Astrocyte (in vitro differentiated cells and primary cell): ENCODE measurements at regions not wholly inside any gene's neighbourhood (a gene's known extent, or its start where the extent isn't known, plus 50 kb on each side); places are given as distances from the start of the nearest gene placed in this dataset.

Source experiments
- EZH2 ChIP-seq: IDR thresholded peaks from 2 replicates; pipeline ENCODE4 v1.6.1; 2012; ENCODE audit warnings: mild to moderate bottlenecking, low read length, inconsistent platforms; ENCODE audit not compliant: insufficient read depth
- TF ChIP-seq, protein P1 (sequence below): IDR thresholded peaks from 2 replicates; pipeline ENCODE4 v1.5.1; 2011; ENCODE audit warnings: low read depth, mild to moderate bottlenecking, inconsistent platforms, low read length, moderate library complexity; ENCODE audit not compliant: insufficient read depth

DNA sequence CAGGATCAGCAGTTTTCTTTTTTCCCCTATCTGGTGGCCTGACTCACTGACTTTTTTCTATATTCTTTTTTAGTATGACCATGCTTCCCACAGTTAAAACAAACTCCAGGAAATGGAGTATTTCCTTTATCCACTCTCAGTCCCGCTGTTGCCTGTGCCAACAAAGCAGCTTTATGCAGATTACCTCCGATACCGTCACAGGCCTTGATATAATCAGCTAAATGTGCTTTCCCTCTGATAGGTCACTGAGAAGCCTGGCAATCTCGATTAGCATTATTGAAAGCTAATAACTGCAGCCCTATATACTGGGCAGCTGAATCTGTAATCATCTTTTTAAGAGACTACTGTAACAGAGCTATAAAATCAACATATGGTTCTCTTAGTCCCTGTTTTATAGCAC is 243.6 kb downstream of the KIF21A start:
- no peak for TF ChIP-seq EZH2
- TF ChIP-seq, protein P1, sequence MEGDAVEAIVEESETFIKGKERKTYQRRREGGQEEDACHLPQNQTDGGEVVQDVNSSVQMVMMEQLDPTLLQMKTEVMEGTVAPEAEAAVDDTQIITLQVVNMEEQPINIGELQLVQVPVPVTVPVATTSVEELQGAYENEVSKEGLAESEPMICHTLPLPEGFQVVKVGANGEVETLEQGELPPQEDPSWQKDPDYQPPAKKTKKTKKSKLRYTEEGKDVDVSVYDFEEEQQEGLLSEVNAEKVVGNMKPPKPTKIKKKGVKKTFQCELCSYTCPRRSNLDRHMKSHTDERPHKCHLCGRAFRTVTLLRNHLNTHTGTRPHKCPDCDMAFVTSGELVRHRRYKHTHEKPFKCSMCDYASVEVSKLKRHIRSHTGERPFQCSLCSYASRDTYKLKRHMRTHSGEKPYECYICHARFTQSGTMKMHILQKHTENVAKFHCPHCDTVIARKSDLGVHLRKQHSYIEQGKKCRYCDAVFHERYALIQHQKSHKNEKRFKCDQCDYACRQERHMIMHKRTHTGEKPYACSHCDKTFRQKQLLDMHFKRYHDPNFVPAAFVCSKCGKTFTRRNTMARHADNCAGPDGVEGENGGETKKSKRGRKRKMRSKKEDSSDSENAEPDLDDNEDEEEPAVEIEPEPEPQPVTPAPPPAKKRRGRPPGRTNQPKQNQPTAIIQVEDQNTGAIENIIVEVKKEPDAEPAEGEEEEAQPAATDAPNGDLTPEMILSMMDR, result no peak
